K562 (cell line): ENCODE measurements at regions not wholly inside any gene's neighbourhood (a gene's known extent, or its start where the extent isn't known, plus 50 kb on each side); places are given as distances from the start of the nearest gene placed in this dataset.
"Not testable (repeated sequence)": the region's sequence is repeated elsewhere in the genome, so short reads cannot be mapped to it uniquely, and the experiment has no call there.

Source experiments
- ARHGAP35 ChIP-seq: fragments of 450-650 bp; IDR thresholded peaks from 2 replicates; pipeline ENCODE4 v1.6.1; 2018; ENCODE audit not compliant: partially characterized antibody
- CHD2 ChIP-seq: IDR thresholded peaks from 2 replicates; pipeline ENCODE4 v1.6.1; 2011; ENCODE audit warnings: low read depth, low read length
- CTCF ChIP-seq, 3 experiments: IDR thresholded peaks in 2 of 3; conservative IDR thresholded peaks in 1 of 3; 2 replicates each; pipeline ENCODE4 v1.5.1; 2011 to 2012; ENCODE audit warnings: low read length in 3 of 3, mild to moderate bottlenecking in 3 of 3, control low read depth in 2 of 3, improper control_type of control experiment in 1 of 3, inconsistent platforms in 1 of 3, low read depth in 1 of 3, mixed read lengths in 1 of 3, moderate library complexity in 1 of 3; ENCODE audit not compliant: insufficient read depth in 2 of 3
- EGR1 ChIP-seq: fragments of 450-650 bp; conservative IDR thresholded peaks from 2 replicates; pipeline ENCODE4 v1.6.1; 2017; ENCODE audit warnings: mild to moderate bottlenecking
- EP300 ChIP-seq: IDR thresholded peaks from 2 replicates; pipeline ENCODE4 v1.6.1; 2012; ENCODE audit warnings: low read length, improper control_type of control experiment
- HIVEP1 ChIP-seq: fragments of 250-450 bp; sonication (Bioruptor Pico); IDR thresholded peaks from 2 replicates; pipeline ENCODE4 v1.4.0; 2020; ENCODE audit warnings: mild to moderate bottlenecking
- KLF13 ChIP-seq: fragments of 450-650 bp; IDR thresholded peaks from 2 replicates; pipeline ENCODE4 v1.6.1; 2016; ENCODE audit warnings: missing genetic modification characterization, low read depth, mild to moderate bottlenecking, missing compliant biosample characterization, moderate library complexity, borderline replicate concordance
- NFE2 ChIP-seq: IDR thresholded peaks from 2 replicates; pipeline ENCODE4 v1.6.1; 2014; ENCODE audit warnings: antibody characterized with exemption, low read depth
- POLR2AphosphoS5 ChIP-seq: IDR thresholded peaks from 2 replicates; pipeline ENCODE4 v1.6.1; 2011; ENCODE audit warnings: mild to moderate bottlenecking, low read depth, low read length, moderate library complexity; ENCODE audit not compliant: control insufficient read depth, insufficient read depth
- SRF ChIP-seq, 2 experiments: fragments of 250-450, 450-650 bp in 1 of 2; sonication (Bioruptor Pico) in 1 of 2; sonication (generic) in 1 of 2; formaldehyde crosslinking; IDR thresholded peaks; 2 replicates each; pipeline versions ENCODE4 v1.5.0 to v1.5.1; 2020 to 2022; ENCODE audit warnings: mild to moderate bottlenecking in 1 of 2, missing genetic modification reagents in 1 of 2
- SRSF3 ChIP-seq: fragments of 200-400 bp; formaldehyde crosslinking; IDR thresholded peaks from 2 replicates; pipeline ENCODE4 v1.6.1; 2016; ENCODE audit warnings: mild to moderate bottlenecking, low read length, moderate library complexity; ENCODE audit not compliant: insufficient read depth
- TEAD4 ChIP-seq, 2 experiments: sonication (generic) in 1 of 2; formaldehyde crosslinking in 1 of 2; IDR thresholded peaks; 2 replicates each; pipeline versions ENCODE4 v1.6.1 to v1.8.0; 2012 to 2022; ENCODE audit warnings: borderline replicate concordance in 1 of 2, inconsistent platforms in 1 of 2, low read length in 1 of 2, mild to moderate bottlenecking in 1 of 2, missing genetic modification reagents in 1 of 2
- ZFP30 ChIP-seq: fragments of 250-450 bp; sonication (Bioruptor Pico); IDR thresholded peaks from 2 replicates; pipeline ENCODE4 v1.8.0; 2022; ENCODE audit warnings: moderate library complexity, mild to moderate bottlenecking, inconsistent platforms, borderline replicate concordance
- TF ChIP-seq, protein P1 (sequence below), 2 experiments: fragments of 450-650 bp; formaldehyde crosslinking in 1 of 2; IDR thresholded peaks; 2 replicates each; pipeline versions ENCODE4 v1.4.0 to v1.6.1; 2014 to 2020; ENCODE audit warnings: mild to moderate bottlenecking in 2 of 2, borderline replicate concordance in 1 of 2, low read depth in 1 of 2

DNA sequence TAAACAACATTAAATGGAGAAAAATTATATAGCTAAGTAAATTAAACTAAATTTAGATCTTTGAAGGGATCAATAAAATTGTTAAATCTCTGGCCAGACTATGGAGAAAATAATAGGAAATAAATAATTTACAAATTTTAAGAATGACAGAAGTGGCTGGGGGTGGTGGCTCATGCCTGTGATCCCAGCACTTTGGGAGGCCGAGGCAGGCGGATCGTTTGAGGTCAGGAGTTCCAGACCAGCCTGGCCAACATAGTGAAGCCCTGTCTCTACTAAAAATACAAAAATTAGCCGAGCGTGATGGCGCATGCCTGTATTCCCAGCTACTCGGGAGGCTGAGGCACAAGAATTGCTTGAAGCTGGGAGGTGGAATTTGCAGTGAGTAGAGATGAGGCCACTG lies 58.6 kb upstream of the ANKRD20A1 start:
- not testable (repeated sequence) for TF ChIP-seq CHD2; EP300; CTCF (IDR thresholded peaks at IDR 0.05 in 2 of 3, conservative IDR thresholded peaks at IDR 0.05 in 1 of 3; ENCODE audit: insufficient read depth in 2 of 3, low read depth in 1 of 3, low read length in 3 of 3); KLF13 (tag); ZFP30; EGR1; SRF (CRISPR knock-in tag; IDR thresholded peaks at IDR 0.05); TEAD4 (IDR thresholded peaks at IDR 0.05; ENCODE audit: low read length); TEAD4 (CRISPR knock-in tag; IDR thresholded peaks at IDR 0.05; ENCODE audit: borderline replicate concordance); SRSF3; ARHGAP35; HIVEP1; POLR2AphosphoS5; NFE2
- TF ChIP-seq, protein P1, sequence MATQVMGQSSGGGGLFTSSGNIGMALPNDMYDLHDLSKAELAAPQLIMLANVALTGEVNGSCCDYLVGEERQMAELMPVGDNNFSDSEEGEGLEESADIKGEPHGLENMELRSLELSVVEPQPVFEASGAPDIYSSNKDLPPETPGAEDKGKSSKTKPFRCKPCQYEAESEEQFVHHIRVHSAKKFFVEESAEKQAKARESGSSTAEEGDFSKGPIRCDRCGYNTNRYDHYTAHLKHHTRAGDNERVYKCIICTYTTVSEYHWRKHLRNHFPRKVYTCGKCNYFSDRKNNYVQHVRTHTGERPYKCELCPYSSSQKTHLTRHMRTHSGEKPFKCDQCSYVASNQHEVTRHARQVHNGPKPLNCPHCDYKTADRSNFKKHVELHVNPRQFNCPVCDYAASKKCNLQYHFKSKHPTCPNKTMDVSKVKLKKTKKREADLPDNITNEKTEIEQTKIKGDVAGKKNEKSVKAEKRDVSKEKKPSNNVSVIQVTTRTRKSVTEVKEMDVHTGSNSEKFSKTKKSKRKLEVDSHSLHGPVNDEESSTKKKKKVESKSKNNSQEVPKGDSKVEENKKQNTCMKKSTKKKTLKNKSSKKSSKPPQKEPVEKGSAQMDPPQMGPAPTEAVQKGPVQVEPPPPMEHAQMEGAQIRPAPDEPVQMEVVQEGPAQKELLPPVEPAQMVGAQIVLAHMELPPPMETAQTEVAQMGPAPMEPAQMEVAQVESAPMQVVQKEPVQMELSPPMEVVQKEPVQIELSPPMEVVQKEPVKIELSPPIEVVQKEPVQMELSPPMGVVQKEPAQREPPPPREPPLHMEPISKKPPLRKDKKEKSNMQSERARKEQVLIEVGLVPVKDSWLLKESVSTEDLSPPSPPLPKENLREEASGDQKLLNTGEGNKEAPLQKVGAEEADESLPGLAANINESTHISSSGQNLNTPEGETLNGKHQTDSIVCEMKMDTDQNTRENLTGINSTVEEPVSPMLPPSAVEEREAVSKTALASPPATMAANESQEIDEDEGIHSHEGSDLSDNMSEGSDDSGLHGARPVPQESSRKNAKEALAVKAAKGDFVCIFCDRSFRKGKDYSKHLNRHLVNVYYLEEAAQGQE (IDR thresholded peaks at IDR 0.05; ENCODE audit: borderline replicate concordance), result not testable (repeated sequence)
- TF ChIP-seq, protein P1 (CRISPR knock-in tag; IDR thresholded peaks at IDR 0.05; ENCODE audit: low read depth), result not testable (repeated sequence)
